Lower leg skin (tissue), 3 donors: ENCODE measurements at regions not wholly inside any gene's neighbourhood (a gene's known extent, or its start where the extent isn't known, plus 50 kb on each side); places are given as distances from the start of the nearest gene placed in this dataset.

ENCODE experiments used
- POLR2A ChIP-seq, 2 donors: fragments of 450-650 bp; IDR thresholded peaks; one replicate each; pipeline ENCODE4 v1.6.1; 2016 to 2017; ENCODE audit warnings: antibody characterized with exemption in 2 of 2, mild to moderate bottlenecking in 1 of 2, moderate library complexity in 1 of 2
- TF ChIP-seq, protein P1 (sequence below), 3 donors: fragments of 450-650 bp; IDR thresholded peaks; one replicate each; pipeline ENCODE4 v1.5.1; 2016; ENCODE audit warnings: antibody characterized with exemption in 3 of 3, mild to moderate bottlenecking in 3 of 3, moderate library complexity in 2 of 3

DNA sequence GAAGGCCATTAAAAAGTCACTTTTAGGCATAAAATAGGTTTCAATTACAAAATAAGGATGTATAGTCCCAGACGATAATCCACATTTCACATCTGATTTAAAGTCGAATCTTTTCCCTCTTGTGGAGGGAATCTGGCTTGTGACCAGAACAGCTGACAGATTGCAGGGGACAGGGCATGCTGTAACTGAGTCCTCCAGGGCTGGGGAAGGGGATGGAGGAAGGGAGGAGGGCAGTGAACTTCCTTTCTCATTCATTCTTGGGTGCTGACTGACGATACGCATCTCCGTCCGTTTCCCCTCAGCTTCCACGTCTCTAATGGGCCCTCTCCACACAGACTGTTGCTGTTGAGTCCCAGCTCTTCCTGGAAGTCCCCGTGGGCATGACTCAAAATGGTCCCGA, 108.1 kb upstream of the CSF3R start:
- TF ChIP-seq POLR2A (IDR thresholded peaks at IDR 0.05): no peak
- TF ChIP-seq, protein P1, sequence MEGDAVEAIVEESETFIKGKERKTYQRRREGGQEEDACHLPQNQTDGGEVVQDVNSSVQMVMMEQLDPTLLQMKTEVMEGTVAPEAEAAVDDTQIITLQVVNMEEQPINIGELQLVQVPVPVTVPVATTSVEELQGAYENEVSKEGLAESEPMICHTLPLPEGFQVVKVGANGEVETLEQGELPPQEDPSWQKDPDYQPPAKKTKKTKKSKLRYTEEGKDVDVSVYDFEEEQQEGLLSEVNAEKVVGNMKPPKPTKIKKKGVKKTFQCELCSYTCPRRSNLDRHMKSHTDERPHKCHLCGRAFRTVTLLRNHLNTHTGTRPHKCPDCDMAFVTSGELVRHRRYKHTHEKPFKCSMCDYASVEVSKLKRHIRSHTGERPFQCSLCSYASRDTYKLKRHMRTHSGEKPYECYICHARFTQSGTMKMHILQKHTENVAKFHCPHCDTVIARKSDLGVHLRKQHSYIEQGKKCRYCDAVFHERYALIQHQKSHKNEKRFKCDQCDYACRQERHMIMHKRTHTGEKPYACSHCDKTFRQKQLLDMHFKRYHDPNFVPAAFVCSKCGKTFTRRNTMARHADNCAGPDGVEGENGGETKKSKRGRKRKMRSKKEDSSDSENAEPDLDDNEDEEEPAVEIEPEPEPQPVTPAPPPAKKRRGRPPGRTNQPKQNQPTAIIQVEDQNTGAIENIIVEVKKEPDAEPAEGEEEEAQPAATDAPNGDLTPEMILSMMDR (IDR thresholded peaks at IDR 0.05): no peak
